ENCODE measurements at regions not wholly inside any gene's neighbourhood (a gene's known extent, or its start where the extent isn't known, plus 50 kb on each side); places are given as distances from the start of the nearest gene placed in this dataset.

GRCh38 chr4:131430302-131430701 lies 1718.8 kb upstream of the PCDH10 start:
- TF ChIP-seq CTCF (IDR thresholded peaks at IDR 0.05) (peak; percentile 36), ZFX (IDR thresholded peaks at IDR 0.05; ENCODE audit: borderline replicate concordance) (no peak)
